Activated CD4-positive, alpha-beta T cell treated with anti-CD3 and anti-CD28 coated beads, Interleukin-10, Interleukin-2, amounts not matched to agents 100 ng/mL and 50 ng/mL, durations not matched to agents 16 hours and 8 hours (primary cell): ENCODE measurements at regions not wholly inside any gene's neighbourhood (a gene's known extent, or its start where the extent isn't known, plus 50 kb on each side); places are given as distances from the start of the nearest gene placed in this dataset.
"Not testable (repeated sequence)": the region's sequence is repeated elsewhere in the genome, so short reads cannot be mapped to it uniquely, and the experiment has no call there.

Experiments
- DNase-seq: peaks from one replicate; pipeline ENCODE4 v3.0.0-alpha.2; 2020

DNA sequence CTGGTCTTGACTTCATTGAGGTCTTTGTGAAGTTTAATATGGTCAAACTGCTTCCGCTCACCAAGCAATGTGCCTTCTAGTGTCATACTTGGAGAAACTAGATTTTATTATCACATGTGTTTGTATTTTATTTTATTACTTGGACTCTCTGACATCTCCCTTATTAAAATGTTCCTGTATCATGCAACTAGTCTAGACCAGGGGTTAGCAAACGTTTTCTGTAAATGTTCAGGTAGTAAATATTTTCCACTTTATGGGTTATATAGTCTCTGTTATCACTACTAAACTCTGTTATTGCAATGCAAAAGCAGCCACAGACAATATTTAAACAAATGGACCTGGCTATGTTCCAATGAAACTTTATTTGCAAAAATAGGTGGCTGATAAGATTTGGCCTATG, 443.8 kb downstream of the MID1IP1 start:
- no peak for DNase-seq

- DNase-seq, result no peak
Observed at GRCh38 chrX:39247536-39247935, 446.3 kb downstream of the MID1IP1 start.

- DNase-seq, result no peak
Observed at GRCh38 chrX:39248330-39248729, 447.1 kb downstream of the MID1IP1 start.

DNA sequence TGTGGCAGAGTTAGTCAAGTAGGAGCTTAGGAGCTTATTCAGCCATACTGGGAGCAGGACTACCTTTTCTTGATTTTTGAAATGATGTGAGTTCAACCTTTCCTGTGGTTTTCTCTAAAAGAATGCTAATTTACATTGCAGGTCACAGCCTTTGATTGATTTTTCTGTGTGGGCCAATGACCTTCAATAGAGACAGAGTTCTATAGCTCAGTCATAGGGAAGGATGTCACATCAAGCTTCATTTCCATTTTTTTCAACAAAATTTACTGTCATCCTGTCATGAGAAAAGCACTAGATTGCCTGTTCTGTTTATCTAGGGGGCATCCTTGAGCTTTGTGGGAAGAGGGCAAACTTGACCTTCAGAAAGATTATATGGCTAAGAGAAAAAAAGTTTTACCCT, 448.7 kb downstream of the MID1IP1 start:
- DNase-seq, result no peak

DNA sequence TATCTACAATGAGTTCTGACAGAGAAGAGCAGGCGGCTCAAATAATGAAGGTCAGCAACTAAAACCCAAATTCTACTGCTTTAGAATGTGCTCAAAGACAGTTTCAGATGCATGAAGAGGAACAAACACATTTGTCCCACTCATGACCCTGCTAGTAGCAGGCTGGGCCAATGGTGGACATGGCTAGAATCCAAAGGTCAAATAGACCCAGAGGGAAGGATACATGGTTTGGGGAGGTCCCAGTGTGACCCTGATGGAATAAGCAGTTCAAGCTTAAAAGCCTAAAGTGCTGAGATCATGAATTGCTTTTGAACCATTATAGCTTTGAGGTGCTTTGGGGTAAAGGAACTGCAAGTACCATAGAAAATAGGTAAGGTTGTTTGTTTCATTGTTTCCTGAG, 450.7 kb downstream of the MID1IP1 start:
- DNase-seq, result no peak

- no peak for DNase-seq
Observed at GRCh38 chrX:39253551-39253950, 452.3 kb downstream of the MID1IP1 start.

- DNase-seq, result no peak
Observed at GRCh38 chrX:39258331-39258730, 457.1 kb downstream of the MID1IP1 start.

GRCh38 chrX:39260965-39261364, 459.7 kb downstream of the MID1IP1 start:
- DNase-seq, result no peak

- peak; percentile 54 for DNase-seq
Observed at GRCh38 chrX:39261446-39262147, 460.3 kb downstream of the MID1IP1 start.

DNA sequence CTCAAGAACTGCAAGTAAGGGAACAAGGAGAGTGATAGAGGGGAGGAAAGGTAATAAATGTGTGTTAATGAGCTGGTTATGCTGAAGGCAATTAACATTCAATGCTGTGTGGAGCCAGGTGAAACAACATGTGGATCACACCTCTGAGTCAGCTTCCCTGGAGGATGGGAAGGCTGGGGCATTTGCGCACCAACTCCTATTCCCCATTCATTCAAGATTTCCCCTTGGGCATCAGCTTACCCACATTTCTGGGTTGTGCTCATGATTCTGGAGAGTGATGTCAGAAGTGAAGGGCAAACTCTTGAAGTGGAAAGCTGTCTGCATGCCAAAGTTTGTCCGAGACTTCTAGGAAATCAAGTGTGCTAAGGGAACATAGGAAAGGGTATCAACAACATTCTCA, 461.4 kb downstream of the MID1IP1 start:
- DNase-seq, result no peak

- DNase-seq, result peak; percentile 30
Observed at GRCh38 chrX:39264023-39264422, 462.8 kb downstream of the MID1IP1 start.

GRCh38 chrX:39267176-39267575, 465.9 kb downstream of the MID1IP1 start:
- DNase-seq, result no peak

DNA sequence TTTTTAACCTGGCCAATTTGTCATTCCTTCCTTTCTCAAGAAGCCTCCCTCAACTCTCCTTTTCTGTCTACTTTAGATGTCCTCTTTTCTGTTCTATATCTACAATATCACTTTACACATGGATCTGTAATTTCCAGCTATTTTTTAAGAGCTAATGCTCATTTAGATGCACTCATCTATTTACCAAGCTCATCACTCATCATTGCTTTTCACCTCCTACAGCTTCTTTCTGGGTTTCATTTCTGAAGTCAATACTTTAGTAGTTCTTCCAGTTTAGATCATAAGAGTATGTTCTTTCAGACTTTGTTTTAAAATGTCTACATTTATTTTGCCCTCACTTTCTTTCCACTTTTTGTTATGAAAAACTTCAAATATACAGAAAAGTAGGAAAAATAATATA, 466.9 kb downstream of the MID1IP1 start:
- no peak for DNase-seq

DNA sequence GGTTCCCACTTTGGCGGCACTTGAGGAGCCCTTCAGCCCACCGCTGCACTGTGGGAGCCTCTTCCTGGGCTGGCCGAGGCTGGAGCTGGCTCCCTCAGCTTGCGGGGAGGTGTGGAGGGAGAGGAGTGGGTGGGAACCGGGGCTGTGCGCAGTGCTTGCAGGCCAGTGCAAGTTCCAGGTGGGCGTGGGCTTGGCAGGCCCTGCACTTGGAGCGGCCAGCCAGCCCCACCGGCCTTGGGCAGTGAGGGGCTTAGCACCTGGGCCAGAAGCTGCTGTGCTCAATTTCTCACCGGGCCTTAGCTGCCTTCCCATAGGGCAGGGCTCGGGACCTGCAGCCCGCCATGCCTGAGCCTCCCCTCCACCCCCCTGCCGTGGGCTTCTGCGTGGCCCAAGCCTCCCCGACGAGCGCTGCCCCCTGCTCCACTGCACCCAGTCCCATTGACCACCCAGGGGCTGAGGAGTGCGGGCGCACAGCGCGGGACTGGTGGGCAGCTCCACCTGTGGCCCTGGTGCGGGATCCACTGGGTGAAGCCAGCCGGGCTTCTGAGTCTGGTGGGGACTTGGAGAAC, 474.3 kb downstream of the MID1IP1 start:
- no peak for DNase-seq

GRCh38 chrX:39277685-39278390, 476.6 kb downstream of the MID1IP1 start:
- not testable (repeated sequence) for DNase-seq

DNA sequence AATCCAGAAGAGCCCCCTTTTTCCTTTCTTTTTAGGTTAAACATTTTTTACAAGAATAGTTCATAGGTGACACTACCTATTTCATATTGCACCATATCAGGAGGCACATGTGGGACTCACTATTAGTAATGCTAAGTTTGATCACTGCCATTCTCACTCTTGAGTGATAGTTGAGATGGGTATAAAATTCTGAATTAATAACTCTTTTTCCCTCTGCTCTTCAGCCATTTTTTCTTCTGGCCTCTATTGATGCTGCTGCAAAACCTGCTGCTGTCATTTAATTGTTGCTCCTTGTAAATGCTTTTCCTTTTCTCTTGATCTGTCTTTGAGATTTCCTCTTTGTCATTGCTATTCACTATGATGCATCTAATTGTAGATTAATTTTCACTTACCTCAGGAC, 482.0 kb downstream of the MID1IP1 start:
- DNase-seq, result no peak

DNA sequence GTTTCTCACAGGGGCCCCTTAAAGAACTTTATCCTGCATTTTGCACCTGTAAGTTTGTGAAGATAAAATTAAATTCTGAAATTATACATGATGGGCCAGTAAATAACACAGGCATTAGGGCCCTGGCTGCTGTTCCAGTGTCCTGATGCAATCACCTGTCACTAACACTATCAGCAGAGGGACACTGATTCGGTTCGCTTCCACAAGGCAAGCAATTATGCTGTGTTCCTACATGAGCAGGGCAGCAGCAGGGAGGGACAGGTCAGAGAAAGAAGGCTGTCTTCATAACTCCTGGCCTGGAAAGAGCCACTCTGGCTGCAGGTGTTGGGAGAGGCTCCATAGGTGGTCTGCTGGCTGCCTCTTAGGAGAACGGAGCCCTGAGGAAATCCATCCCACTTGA, 487.3 kb downstream of the MID1IP1 start:
- no peak for DNase-seq

DNA sequence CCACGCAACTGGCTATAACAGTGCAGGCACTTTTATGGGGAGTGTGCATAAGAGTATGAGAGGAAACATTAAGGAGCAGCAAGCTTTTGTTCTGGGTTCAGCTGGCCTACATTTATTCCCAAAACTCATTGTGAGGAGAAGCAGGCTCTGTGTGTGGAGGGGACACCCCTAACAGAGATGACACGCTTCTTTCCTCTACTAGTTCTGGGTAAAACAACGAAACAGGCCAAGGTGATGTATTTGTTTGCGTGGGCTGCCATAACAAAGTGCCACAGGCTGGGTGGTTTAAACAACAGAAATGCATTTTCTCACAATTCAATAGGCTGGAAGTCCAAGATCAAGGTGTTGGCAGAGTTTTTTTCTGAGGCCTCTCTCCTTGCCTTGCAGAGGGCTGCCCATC, 488.6 kb downstream of the MID1IP1 start:
- DNase-seq, result no peak

DNA sequence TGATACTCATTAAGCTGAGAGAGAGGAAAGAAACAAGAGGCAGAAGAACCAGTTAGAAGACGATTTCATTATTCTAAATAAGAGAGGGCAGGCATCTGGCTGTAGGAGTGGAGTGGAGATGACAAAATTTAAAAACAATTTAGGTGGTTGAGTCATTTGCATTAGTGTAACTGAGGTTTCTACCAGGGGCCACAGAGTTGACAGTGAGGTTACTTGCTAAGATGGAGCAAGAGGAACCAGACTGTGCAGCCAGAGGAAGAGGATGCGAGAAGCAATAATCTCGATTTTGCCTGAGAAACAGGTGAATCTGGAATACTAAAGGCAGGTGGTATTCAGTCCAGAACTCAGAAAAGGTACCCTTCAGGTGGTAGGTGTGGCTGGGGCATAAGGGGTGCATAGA, 491.9 kb downstream of the MID1IP1 start:
- DNase-seq, result no peak

DNA sequence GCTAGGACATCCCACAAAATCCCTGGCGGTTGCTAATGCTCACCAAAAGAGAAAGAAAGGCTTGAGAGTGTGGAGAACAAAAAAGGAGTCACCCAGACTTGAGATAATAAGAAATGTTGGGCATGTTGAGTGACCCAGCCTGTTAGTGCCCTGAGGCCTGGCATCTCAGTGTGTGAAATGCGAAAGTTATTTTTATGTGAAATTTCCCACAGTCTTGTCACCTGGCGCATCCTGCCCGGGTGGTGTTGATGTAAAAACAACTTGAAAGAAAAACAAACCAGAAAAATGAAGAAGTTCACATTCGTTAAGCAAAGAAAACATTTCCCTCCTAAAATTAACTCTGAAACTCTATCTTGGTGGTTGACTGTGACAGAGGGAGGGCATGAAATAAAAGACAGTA, 495.2 kb downstream of the MID1IP1 start:
- no peak for DNase-seq

GRCh38 chrX:39298821-39299220, 497.6 kb downstream of the MID1IP1 start:
- no peak for DNase-seq

- no peak for DNase-seq
Observed at GRCh38 chrX:39299615-39300014, 498.4 kb downstream of the MID1IP1 start.

GRCh38 chrX:39301036-39301435, 499.8 kb downstream of the MID1IP1 start:
- DNase-seq, result no peak

GRCh38 chrX:39302838-39303237, 501.6 kb downstream of the MID1IP1 start:
- no peak for DNase-seq
